HEK293 (cell line): ENCODE measurements at regions not wholly inside any gene's neighbourhood (a gene's known extent, or its start where the extent isn't known, plus 50 kb on each side); places are given as distances from the start of the nearest gene placed in this dataset.
"Not testable (repeated sequence)": the region's sequence is repeated elsewhere in the genome, so short reads cannot be mapped to it uniquely, and the experiment has no call there.

Experiments used
- CTCF ChIA-PET: fragments of 350-600 bp; formaldehyde crosslinking; extraction: SDS; loops from one replicate; lab custom pipeline; 2021; ENCODE audit warnings: antibody characterized with exemption; lab: Yijun Ruan, JAX
- POLR2A ChIA-PET: fragments of 300-600 bp; formaldehyde crosslinking; extraction: SDS; loops from one replicate; lab custom pipeline; 2020; ENCODE audit warnings: antibody characterized with exemption, inconsistent platforms; lab: Yijun Ruan, JAX
- H3K27ac ChIP-seq: fragments of 200-500 bp; sonication (Bioruptor generic); 2 replicates; pipeline ENCODE4 v1.5.1; 2014; ENCODE audit warnings: low read depth, low read length, control low read depth, inconsistent platforms; ENCODE audit errors: extremely low read depth
- H3K36me3 ChIP-seq, 2 experiments: fragments of 200-500 bp in 1 of 2; sonication (Bioruptor generic) in 1 of 2; 1 replicate in 1 of 2; 2 replicates in 1 of 2; pipeline ENCODE4 v1.5.1; 2014 to 2017; ENCODE audit warnings: inconsistent platforms in 2 of 2, low read length in 2 of 2; ENCODE audit not compliant: control insufficient read depth in 2 of 2, insufficient read depth in 1 of 2
- H3K4me1 ChIP-seq: fragments of 200-500 bp; sonication (Bioruptor generic); 2 replicates; pipeline ENCODE4 v1.5.1; 2014; ENCODE audit warnings: mild to moderate bottlenecking, low read length, inconsistent platforms; ENCODE audit not compliant: control insufficient read depth, insufficient read depth
- H3K4me3 ChIP-seq: 2 replicates; pipeline ENCODE4 v1.5.1; 2011; ENCODE audit warnings: low read depth, mild to moderate bottlenecking, control low read depth, low read length, moderate library complexity
- H3K9me3 ChIP-seq: fragments of 200-500 bp; sonication (Bioruptor generic); 2 replicates; pipeline ENCODE4 v1.5.1; 2014; ENCODE audit warnings: low read depth, low read length, inconsistent platforms; ENCODE audit not compliant: control insufficient read depth, insufficient read depth
- ATF2 ChIP-seq: fragments of 450-650 bp; formaldehyde crosslinking; IDR thresholded peaks from 2 replicates; pipeline ENCODE4 v1.5.1; 2016; ENCODE audit warnings: missing biosample characterization, missing genetic modification characterization, low read depth
- EGR2 ChIP-seq: fragments of 450-650 bp; formaldehyde crosslinking; IDR thresholded peaks from 2 replicates; pipeline ENCODE4 v1.5.1; 2016; ENCODE audit warnings: low read depth, missing biosample characterization, missing genetic modification characterization
- HOXC10 ChIP-seq: sonication (generic); formaldehyde crosslinking; IDR thresholded peaks from 2 replicates; pipeline ENCODE4 v1.8.1; 2023; ENCODE audit warnings: mild to moderate bottlenecking, missing genetic modification reagents
- MYNN ChIP-seq: fragments of 450-650 bp; formaldehyde crosslinking; IDR thresholded peaks from 2 replicates; pipeline ENCODE4 v1.5.1; 2016; ENCODE audit warnings: missing biosample characterization, missing genetic modification characterization, borderline replicate concordance
- ZBTB7A ChIP-seq: fragments of 450-650 bp; formaldehyde crosslinking; IDR thresholded peaks from 2 replicates; pipeline ENCODE4 v1.5.1; 2016; ENCODE audit warnings: low read depth, missing biosample characterization, missing genetic modification characterization
- ZFP41 ChIP-seq: fragments of 450-650 bp; formaldehyde crosslinking; IDR thresholded peaks from 2 replicates; pipeline ENCODE4 v1.5.1; 2016; ENCODE audit warnings: missing biosample characterization, missing genetic modification characterization, borderline replicate concordance
- ZNF121 ChIP-seq: fragments of 450-650 bp; formaldehyde crosslinking; IDR thresholded peaks from 2 replicates; pipeline ENCODE4 v1.5.1; 2016; ENCODE audit warnings: missing biosample characterization, missing genetic modification characterization
- ZNF19 ChIP-seq: fragments of 450-650 bp; formaldehyde crosslinking; IDR thresholded peaks from 2 replicates; pipeline ENCODE4; 2016; ENCODE audit warnings: missing biosample characterization, missing genetic modification characterization, low read depth
- ZNF24 ChIP-seq: fragments of 450-650 bp; formaldehyde crosslinking; IDR thresholded peaks from 2 replicates; pipeline ENCODE4 v1.5.1; 2016; ENCODE audit warnings: missing biosample characterization, missing genetic modification characterization
- ZNF292 ChIP-seq: fragments of 450-650 bp; formaldehyde crosslinking; IDR thresholded peaks from 2 replicates; pipeline ENCODE4 v1.5.1; 2016; ENCODE audit warnings: low read depth, missing biosample characterization, missing genetic modification characterization, borderline replicate concordance
- ZNF354C ChIP-seq: fragments of 450-650 bp; formaldehyde crosslinking; IDR thresholded peaks from 2 replicates; pipeline ENCODE4 v1.5.1; 2016; ENCODE audit warnings: missing biosample characterization, missing genetic modification characterization, low read depth, borderline replicate concordance
- ZNF362 ChIP-seq: fragments of 450-650 bp; formaldehyde crosslinking; IDR thresholded peaks from 2 replicates; pipeline ENCODE4 v1.5.1; 2016; ENCODE audit warnings: missing biosample characterization, missing genetic modification characterization
- ZNF426 ChIP-seq: fragments of 450-650 bp; formaldehyde crosslinking; IDR thresholded peaks from 2 replicates; pipeline ENCODE4 v1.5.1; 2017; ENCODE audit warnings: missing biosample characterization, missing genetic modification characterization, mild to moderate bottlenecking, inconsistent platforms, moderate library complexity
- ZNF449 ChIP-seq: fragments of 450-650 bp; formaldehyde crosslinking; IDR thresholded peaks from 2 replicates; pipeline ENCODE4 v1.5.1; 2017; ENCODE audit warnings: missing biosample characterization, mild to moderate bottlenecking, missing genetic modification characterization, moderate library complexity
- ZNF544 ChIP-seq: fragments of 450-650 bp; formaldehyde crosslinking; IDR thresholded peaks from 2 replicates; pipeline ENCODE4 v1.5.0; 2017; ENCODE audit warnings: missing biosample characterization, missing genetic modification characterization
- ZNF600 ChIP-seq: fragments of 450-650 bp; formaldehyde crosslinking; IDR thresholded peaks from 2 replicates; pipeline ENCODE4 v1.5.1; 2016; ENCODE audit warnings: missing biosample characterization, missing genetic modification characterization
- ZNF747 ChIP-seq: fragments of 450-650 bp; formaldehyde crosslinking; IDR thresholded peaks from 2 replicates; pipeline ENCODE4 v1.5.1; 2016; ENCODE audit warnings: missing biosample characterization, missing genetic modification characterization

- no peak for TF ChIP-seq ZNF121 (tag by site-specific recombination)
Observed at GRCh38 chr9:65405253-65405652, 120.2 kb upstream of the FOXD4L5 start (continued).

- H3K4me1 ChIP-seq = no peaks in the 10 kb centered on the region
- ChIA-PET POLR2A (no interaction called here), CTCF (no interaction called here)
- no peak overlapping the region for H3K27ac ChIP-seq
- no peaks in the 10 kb centered on the region for H3K9me3 ChIP-seq
- no peak for TF ChIP-seq ZNF600 (tag by site-specific recombination)
- no peak for TF ChIP-seq ZBTB7A
- no peak overlapping the region for H3K4me3 ChIP-seq
- no peaks in the 10 kb centered on the region for H3K36me3 ChIP-seq
Observed at GRCh38 chr9:65404232-65405006, 119.4 kb upstream of the FOXD4L5 start.

- Histone ChIP-seq H3K4me3 (no peak overlapping the region), H3K4me1 (no peaks in the 10 kb centered on the region), H3K9me3 (no peaks in the 10 kb centered on the region), H3K36me3 (no peaks in the 10 kb centered on the region), H3K27ac (no peak overlapping the region)
- TF ChIP-seq ZNF747 (tag by site-specific recombination) = no peak
- no peak for TF ChIP-seq ZNF426 (tag by site-specific recombination)
- TF ChIP-seq ATF2 = no peak
- no peak for TF ChIP-seq ZNF449
- no peak for TF ChIP-seq ZNF354C (tag by site-specific recombination)
- TF ChIP-seq EGR2 (tag by site-specific recombination) = no peak
- TF ChIP-seq ZNF362 (tag by site-specific recombination) = no peak
- no peak for TF ChIP-seq ZFP41 (tag by site-specific recombination)
- no peak for TF ChIP-seq ZNF19 (tag by site-specific recombination)
- TF ChIP-seq ZNF292 (tag by site-specific recombination) = no peak
- no peak for TF ChIP-seq MYNN
- TF ChIP-seq HOXC10 (CRISPR knock-in tag) = no peak
- no peak for TF ChIP-seq ZNF24 (tag by site-specific recombination)
- TF ChIP-seq ZNF544 (tag by site-specific recombination) = no peak
- POLR2A ChIA-PET = no interaction called here
- CTCF ChIA-PET = no interaction called here
Observed at GRCh38 chr9:65403721-65404120, 118.7 kb upstream of the FOXD4L5 start.

- H3K4me3 ChIP-seq, H3K27ac ChIP-seq, H3K9me3 ChIP-seq, H3K36me3 ChIP-seq, POLR2A ChIA-PET, H3K4me1 ChIP-seq, CTCF ChIA-PET: not testable (repeated sequence)
Observed at GRCh38 chr9:65403072-65403471, 118.1 kb upstream of the FOXD4L5 start.

GRCh38 chr9:65402206-65402870 lies 117.3 kb upstream of the FOXD4L5 start:
- H3K27ac ChIP-seq, H3K36me3 ChIP-seq, POLR2A ChIA-PET, CTCF ChIA-PET, H3K9me3 ChIP-seq, H3K4me1 ChIP-seq, H3K4me3 ChIP-seq: not testable (repeated sequence)

GRCh38 chr9:65401456-65402045 lies 116.5 kb upstream of the FOXD4L5 start:
- H3K36me3 ChIP-seq, CTCF ChIA-PET, H3K27ac ChIP-seq, POLR2A ChIA-PET, H3K9me3 ChIP-seq, H3K4me1 ChIP-seq, H3K4me3 ChIP-seq: not testable (repeated sequence)
